ENCODE measurements at regions not wholly inside any gene's neighbourhood (a gene's known extent, or its start where the extent isn't known, plus 50 kb on each side); places are given as distances from the start of the nearest gene placed in this dataset.

- no peak overlapping the region for H3K4me2 ChIP-seq (ENCODE audit: low read length)
- H3F3A ChIP-seq (ENCODE audit: insufficient read depth, low read length): no peaks in the 10 kb centered on the region
- H4K20me1 ChIP-seq (ENCODE audit: insufficient read depth, low read length): no peaks in the 10 kb centered on the region
- no peak overlapping the region for H3K27ac ChIP-seq (ENCODE audit: low read depth, low read length, poor library complexity, severe bottlenecking)
- H3K4me1 ChIP-seq (ENCODE audit: insufficient read depth, low read length, severe bottlenecking): no peaks in the 10 kb centered on the region
- H3K27me3 ChIP-seq (ENCODE audit: insufficient read depth, low read length): no peaks in the 10 kb centered on the region
- H3K9me2 ChIP-seq (ENCODE audit: low read depth, low read length): no peaks in the 10 kb centered on the region
- TF ChIP-seq CTCF (IDR thresholded peaks at IDR 0.05; ENCODE audit: low read length) (no peak), EZH2 (IDR thresholded peaks at IDR 0.05; ENCODE audit: borderline replicate concordance, low read length) (no peak)
- H2AFZ ChIP-seq (ENCODE audit: low read length): no peak overlapping the region
- no peak overlapping the region for H3K9ac ChIP-seq (ENCODE audit: low read length)
- no peaks in the 10 kb centered on the region for H3K79me2 ChIP-seq (ENCODE audit: insufficient read depth, low read length)
- H3K9me3 ChIP-seq (ENCODE audit: low read length): no peaks in the 10 kb centered on the region
- H3K4me3 ChIP-seq (ENCODE audit: low read depth, low read length, poor library complexity, severe bottlenecking): no peak overlapping the region
- H3K36me3 ChIP-seq (ENCODE audit: insufficient read depth, low read length): no peaks in the 10 kb centered on the region
Measured at GRCh38 chr4:29581457-29581856, 1138.7 kb upstream of the PCDH7 start.

GRCh38 chr4:29588617-29589016 is 1131.6 kb upstream of the PCDH7 start:
- Histone ChIP-seq H4K20me1 (ENCODE audit: insufficient read depth, low read length) (no peaks in the 10 kb centered on the region), H3K27ac (ENCODE audit: low read depth, low read length, poor library complexity, severe bottlenecking) (no peak overlapping the region), H3F3A (ENCODE audit: insufficient read depth, low read length) (no peaks in the 10 kb centered on the region), H3K27me3 (ENCODE audit: insufficient read depth, low read length) (no peaks in the 10 kb centered on the region), H3K9me3 (ENCODE audit: low read length) (no peaks in the 10 kb centered on the region), H2AFZ (ENCODE audit: low read length) (no peak overlapping the region), H3K9ac (ENCODE audit: low read length) (no peak overlapping the region), H3K79me2 (ENCODE audit: insufficient read depth, low read length) (no peaks in the 10 kb centered on the region), H3K9me2 (ENCODE audit: low read depth, low read length) (no peaks in the 10 kb centered on the region), H3K4me1 (ENCODE audit: insufficient read depth, low read length, severe bottlenecking) (no peaks in the 10 kb centered on the region), H3K36me3 (ENCODE audit: insufficient read depth, low read length) (no peaks in the 10 kb centered on the region), H3K4me3 (ENCODE audit: low read depth, low read length, poor library complexity, severe bottlenecking) (no peak overlapping the region), H3K4me2 (ENCODE audit: low read length) (no peak overlapping the region)
- TF ChIP-seq EZH2 (IDR thresholded peaks at IDR 0.05; ENCODE audit: borderline replicate concordance, low read length): no peak
- TF ChIP-seq CTCF (IDR thresholded peaks at IDR 0.05; ENCODE audit: low read length): no peak

GRCh38 chr4:29596228-29596627 is 1123.9 kb upstream of the PCDH7 start:
- no peak overlapping the region for H3K9ac ChIP-seq (ENCODE audit: low read length)
- no peaks in the 10 kb centered on the region for H3K36me3 ChIP-seq (ENCODE audit: insufficient read depth, low read length)
- TF ChIP-seq EZH2 (IDR thresholded peaks at IDR 0.05; ENCODE audit: borderline replicate concordance, low read length): no peak
- TF ChIP-seq CTCF (IDR thresholded peaks at IDR 0.05; ENCODE audit: low read length): no peak

More at GRCh38 chr4:29596228-29596627, 1123.9 kb upstream of the PCDH7 start:
- no peaks in the 10 kb centered on the region for H3K79me2 ChIP-seq (ENCODE audit: insufficient read depth, low read length)
- no peaks in the 10 kb centered on the region for H3K27me3 ChIP-seq (ENCODE audit: insufficient read depth, low read length)
- H4K20me1 ChIP-seq (ENCODE audit: insufficient read depth, low read length): no peaks in the 10 kb centered on the region
- no peak overlapping the region for H3K4me3 ChIP-seq (ENCODE audit: low read depth, low read length, poor library complexity, severe bottlenecking)
- H3K4me2 ChIP-seq (ENCODE audit: low read length): no peak overlapping the region
- H3K9me3 ChIP-seq (ENCODE audit: low read length): no peaks in the 10 kb centered on the region
- H3K27ac ChIP-seq (ENCODE audit: low read depth, low read length, poor library complexity, severe bottlenecking): no peak overlapping the region
- no peak overlapping the region for H2AFZ ChIP-seq (ENCODE audit: low read length)
- H3K4me1 ChIP-seq (ENCODE audit: insufficient read depth, low read length, severe bottlenecking): no peaks in the 10 kb centered on the region
- H3F3A ChIP-seq (ENCODE audit: insufficient read depth, low read length): no peaks in the 10 kb centered on the region
- no peaks in the 10 kb centered on the region for H3K9me2 ChIP-seq (ENCODE audit: low read depth, low read length)
